HG03060 (cell line): ENCODE measurements at regions not wholly inside any gene's neighbourhood (a gene's known extent, or its start where the extent isn't known, plus 50 kb on each side); places are given as distances from the start of the nearest gene placed in this dataset.
"Not testable (repeated sequence)": the region's sequence is repeated elsewhere in the genome, so short reads cannot be mapped to it uniquely, and the experiment has no call there.

Experiments
- ATAC-seq: cut with Tn5 transposase; IDR thresholded peaks from one replicate; pipeline ENCODE4 v1.9.1; 2021; ENCODE audit warnings: low read depth, moderate number of reproducible peaks; ENCODE audit not compliant: unreplicated experiment

GRCh38 chr2:215863687-215864086, 149.7 kb downstream of the MREG start:
- ATAC-seq = no peak

- no peak for ATAC-seq
These were observed 151.0 kb downstream of the MREG start for GRCh38 chr2:215862351-215862771.

GRCh38 chr2:215861607-215862350, 151.6 kb downstream of the MREG start:
- no peak for ATAC-seq

GRCh38 chr2:215856080-215856479, 157.3 kb downstream of the MREG start:
- ATAC-seq = no peak

GRCh38 chr2:215855308-215855707, 158.0 kb downstream of the MREG start:
- ATAC-seq = not testable (repeated sequence)

GRCh38 chr2:215854008-215854407, 159.3 kb downstream of the MREG start:
- no peak for ATAC-seq

GRCh38 chr2:215851696-215852095, 161.7 kb downstream of the MREG start:
- ATAC-seq = no peak

- ATAC-seq = no peak
These were observed 162.3 kb downstream of the MREG start for GRCh38 chr2:215851082-215851481.

- no peak for ATAC-seq
These were observed 163.0 kb downstream of the MREG start for GRCh38 chr2:215850380-215850779.

- no peak for ATAC-seq
These were observed 163.6 kb downstream of the MREG start for GRCh38 chr2:215849771-215850170.

GRCh38 chr2:215848698-215849097, 164.7 kb downstream of the MREG start:
- ATAC-seq = no peak

GRCh38 chr2:215848146-215848545, 165.2 kb downstream of the MREG start:
- no peak for ATAC-seq

GRCh38 chr2:215847718-215848117, 165.6 kb downstream of the MREG start:
- ATAC-seq = no peak

GRCh38 chr2:215847056-215847455, 166.3 kb downstream of the MREG start:
- no peak for ATAC-seq

GRCh38 chr2:215845839-215846586, 167.3 kb downstream of the MREG start:
- ATAC-seq = peak; percentile 84

GRCh38 chr2:215843579-215843978, 169.8 kb downstream of the MREG start:
- ATAC-seq = no peak

- ATAC-seq = peak; percentile 12
These were observed 172.1 kb downstream of the MREG start for GRCh38 chr2:215841175-215841816.

- no peak for ATAC-seq
These were observed 173.5 kb downstream of the MREG start for GRCh38 chr2:215839816-215840215.

GRCh38 chr2:215839309-215839708, 174.0 kb downstream of the MREG start:
- no peak for ATAC-seq

- ATAC-seq = no peak
These were observed 176.5 kb downstream of the MREG start for GRCh38 chr2:215836881-215837280.

- ATAC-seq = no peak
These were observed 177.7 kb downstream of the MREG start for GRCh38 chr2:215835657-215836056.
